Caki2 (cell line): ENCODE measurements at regions not wholly inside any gene's neighbourhood (a gene's known extent, or its start where the extent isn't known, plus 50 kb on each side); places are given as distances from the start of the nearest gene placed in this dataset.

Experiments
- DNase-seq: peaks from one replicate; pipeline ENCODE4 v3.0.0-alpha.2; 2015; ENCODE audit warnings: low read depth
- in situ Hi-C: cut with HindIII; loops from 2 replicates; pipeline ENCODE4 v1.10.0; 2016; ENCODE audit warnings: low sequenced_read_pairs, low pct_unique_long_range_greater_than_20kb, mixed read lengths

DNA sequence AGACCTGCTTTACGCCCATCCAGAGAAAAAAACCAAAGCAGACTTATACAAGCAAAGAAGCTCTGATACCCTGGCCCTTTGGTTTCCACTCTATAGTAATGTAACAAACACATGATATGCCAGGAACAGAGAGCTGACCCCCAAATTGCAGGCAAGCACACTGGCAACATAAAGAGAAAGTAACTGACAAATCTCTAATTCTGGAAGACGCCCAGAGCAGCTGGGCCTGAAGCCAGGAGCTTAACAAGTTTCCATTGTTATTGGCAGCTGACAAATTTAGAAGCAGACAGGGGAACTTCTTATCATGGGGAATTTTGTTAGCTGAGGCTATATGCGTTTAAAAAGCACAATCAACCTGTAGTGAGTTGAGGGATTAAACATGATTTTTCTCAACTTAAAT is 158.0 kb downstream of the DLEU7 start:
- DNase-seq = no peak
- in situ Hi-C loops = no loop called here

GRCh38 chr13:50685956-50686355 is 157.5 kb downstream of the DLEU7 start:
- in situ Hi-C loops = no loop called here
- DNase-seq = no peak

DNA sequence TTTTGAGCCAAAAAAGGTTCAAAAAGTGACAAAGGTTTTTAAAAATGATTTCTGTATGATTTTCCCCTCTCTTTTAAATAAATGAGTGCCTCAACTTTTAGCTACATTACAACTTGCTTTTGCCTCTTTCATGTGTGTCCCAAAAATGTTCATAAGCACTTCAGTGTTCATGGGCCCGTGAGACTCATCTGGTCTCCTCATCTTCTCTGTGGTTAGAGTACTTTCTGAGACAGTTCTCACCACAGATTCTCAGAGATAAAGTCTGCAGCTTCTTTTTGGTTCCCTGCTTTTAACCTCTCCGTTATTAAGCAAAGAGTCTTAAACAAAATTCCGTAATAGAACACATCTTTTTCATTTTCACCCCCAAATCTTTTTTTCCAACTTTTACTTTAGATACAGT is 156.9 kb downstream of the DLEU7 start:
- DNase-seq = no peak
- in situ Hi-C loops = no loop called here

DNA sequence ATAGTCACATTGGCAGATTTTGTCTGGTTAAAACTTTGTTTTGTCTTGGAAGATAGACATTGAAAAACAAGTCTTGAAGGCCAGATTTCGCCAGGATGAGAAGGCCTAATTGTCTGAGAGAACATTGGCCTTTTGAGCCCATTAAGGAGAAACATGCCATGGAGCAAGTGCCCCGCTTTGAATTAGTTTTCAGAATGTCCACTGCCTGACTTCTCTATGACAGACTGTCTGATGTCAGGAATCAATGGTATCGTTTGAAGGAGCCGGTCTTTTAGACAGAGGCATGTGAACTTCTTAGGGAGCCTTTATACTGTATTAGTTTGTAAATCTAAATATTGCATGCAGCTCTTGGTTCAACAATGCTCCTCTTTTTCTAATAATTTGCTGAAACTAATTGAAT is 155.9 kb downstream of the DLEU7 start:
- in situ Hi-C loops = no loop called here
- no peak for DNase-seq

- in situ Hi-C loops = no loop called here
- DNase-seq = no peak
Measured at GRCh38 chr13:50690006-50690405, 153.5 kb downstream of the DLEU7 start.

DNA sequence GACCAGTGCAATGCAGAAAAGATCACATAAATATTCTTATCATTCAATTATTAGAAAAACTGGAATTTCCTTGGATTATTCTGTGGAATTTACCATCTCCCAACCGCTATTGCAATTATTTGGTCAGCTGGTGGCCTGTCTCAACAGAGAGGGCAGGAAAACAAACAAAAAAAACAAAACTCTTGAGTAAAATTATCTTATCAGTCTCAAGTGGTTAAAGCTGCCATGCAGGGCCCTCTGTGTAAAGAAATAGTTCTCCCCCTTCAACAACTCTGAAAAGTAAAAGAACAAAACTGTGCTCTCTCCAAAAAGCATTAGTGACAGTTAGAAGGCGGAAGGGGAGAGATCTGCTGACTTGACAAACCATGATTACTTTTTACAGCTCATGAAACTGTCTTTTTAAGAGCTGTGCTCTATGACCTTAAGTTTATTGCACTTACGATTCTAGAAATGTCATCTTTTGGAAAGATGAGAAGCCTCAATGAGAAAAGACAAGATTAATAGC is 152.3 kb downstream of the DLEU7 start:
- in situ Hi-C loops = no loop called here
- DNase-seq = no peak

DNA sequence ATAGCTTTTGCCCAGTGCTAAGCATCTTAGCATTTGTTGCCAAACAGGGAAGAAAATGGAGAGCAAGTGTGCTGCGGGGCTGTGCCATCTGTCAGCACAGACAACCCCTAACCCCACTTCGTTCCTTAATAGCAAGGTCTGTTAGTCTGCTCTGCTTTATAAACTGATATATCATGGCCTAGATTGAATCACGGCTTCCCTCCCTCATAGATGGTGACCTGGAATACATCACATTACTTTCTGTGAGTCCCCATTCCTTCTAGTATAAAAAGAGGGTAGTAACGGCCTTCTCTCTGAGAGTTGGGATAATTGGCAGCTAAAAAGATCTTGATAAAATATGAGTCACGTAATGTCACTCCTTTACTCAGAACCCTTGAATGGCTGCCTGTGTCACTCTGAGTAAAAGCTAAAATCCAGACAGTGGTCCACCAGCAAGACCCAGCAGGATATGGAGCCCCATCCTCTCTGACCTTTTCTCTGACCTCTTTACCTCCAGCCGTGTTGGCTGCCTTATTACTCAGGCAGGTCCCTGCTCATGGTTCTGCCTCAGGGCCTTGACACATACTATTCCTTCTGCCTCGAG is 151.7 kb downstream of the DLEU7 start:
- in situ Hi-C loops = no loop called here
- no peak for DNase-seq

DNA sequence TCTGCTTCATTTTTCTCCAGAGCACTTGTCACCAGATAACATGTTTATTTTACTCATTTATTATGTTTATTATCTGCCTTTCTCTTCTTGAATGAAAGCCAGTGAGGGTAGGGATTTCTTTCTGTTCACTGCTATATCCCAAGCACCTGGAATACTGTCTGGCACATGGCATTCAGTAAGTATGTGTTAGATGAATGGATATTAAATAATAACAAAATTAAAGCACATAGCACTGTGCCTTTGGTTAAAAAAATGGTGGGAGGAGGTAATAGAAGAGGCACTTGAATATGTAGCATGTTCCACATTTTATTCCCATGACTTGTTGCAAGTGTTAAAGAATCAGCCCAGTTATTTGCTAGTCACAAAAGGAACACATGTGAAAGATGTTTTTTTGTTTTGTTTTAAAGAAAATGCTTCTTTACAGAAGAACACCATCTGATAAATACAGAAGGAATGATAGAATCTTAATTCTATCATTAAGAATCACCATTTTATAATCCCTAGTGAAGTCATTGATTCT is 151.0 kb downstream of the DLEU7 start:
- in situ Hi-C loops = no loop called here
- no peak for DNase-seq

DNA sequence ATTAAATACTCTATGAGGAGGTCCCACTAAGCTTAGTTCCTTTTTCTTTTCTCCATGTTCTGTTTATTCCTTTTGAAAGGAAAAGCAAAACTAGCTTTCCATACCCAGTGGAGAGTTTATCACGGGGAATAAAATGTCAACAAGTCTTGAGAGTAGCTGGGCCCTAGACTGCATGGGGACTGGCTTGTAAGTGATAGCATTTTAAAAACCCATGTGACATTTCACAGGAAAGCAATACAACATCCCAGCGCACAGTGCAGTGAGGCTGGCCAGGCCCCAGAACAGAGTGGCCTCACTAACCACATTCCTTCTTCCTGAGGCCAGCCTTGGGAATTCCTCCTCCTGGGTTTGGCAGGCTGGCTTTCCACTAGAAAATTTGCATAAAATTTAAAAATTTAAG is 149.8 kb downstream of the DLEU7 start:
- no peak for DNase-seq
- in situ Hi-C loops = no loop called here

GRCh38 chr13:50697746-50698539 is 145.5 kb downstream of the DLEU7 start:
- no peak for DNase-seq

DNA sequence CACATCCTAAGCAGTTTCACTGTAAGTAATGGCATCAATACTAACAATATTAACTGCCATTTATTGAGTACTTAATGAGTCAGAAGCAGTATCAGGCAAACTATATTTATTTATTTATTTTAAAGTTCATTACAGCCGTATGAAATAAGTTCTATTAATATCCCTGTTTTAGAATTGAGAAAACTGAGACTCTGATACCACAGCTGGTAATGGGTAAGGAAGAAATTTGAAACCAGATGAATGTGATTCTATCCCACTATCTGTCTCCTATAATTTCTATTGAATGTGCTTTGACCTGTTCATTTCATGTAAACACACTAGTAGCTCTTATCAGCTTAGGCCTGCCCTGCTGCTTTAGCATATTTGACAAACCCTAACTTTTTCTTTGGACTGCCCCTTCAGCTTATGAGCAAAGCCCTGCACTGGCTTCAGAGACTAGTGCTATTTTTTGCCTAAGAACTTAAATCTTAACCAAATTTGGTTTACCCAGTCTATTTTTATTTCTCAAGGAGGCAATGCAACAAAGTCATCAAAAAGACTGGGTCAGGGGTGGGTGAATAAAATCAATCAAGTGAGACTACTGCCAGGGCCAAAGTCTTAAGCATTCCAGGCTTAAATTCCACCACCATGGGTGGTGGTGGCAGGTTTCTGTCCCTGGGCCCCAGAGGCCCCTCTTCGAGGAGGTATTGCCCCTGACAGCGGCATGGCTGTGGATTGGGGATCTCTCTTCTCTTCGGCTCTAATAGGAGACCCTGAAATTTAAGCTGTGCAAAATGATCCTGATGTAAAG is 143.4 kb downstream of the DLEU7 start:
- in situ Hi-C loops = no loop called here
- DNase-seq = no peak

More at GRCh38 chr13:50697746-50698539, 145.5 kb downstream of the DLEU7 start:
- in situ Hi-C loops = no loop called here

DNA sequence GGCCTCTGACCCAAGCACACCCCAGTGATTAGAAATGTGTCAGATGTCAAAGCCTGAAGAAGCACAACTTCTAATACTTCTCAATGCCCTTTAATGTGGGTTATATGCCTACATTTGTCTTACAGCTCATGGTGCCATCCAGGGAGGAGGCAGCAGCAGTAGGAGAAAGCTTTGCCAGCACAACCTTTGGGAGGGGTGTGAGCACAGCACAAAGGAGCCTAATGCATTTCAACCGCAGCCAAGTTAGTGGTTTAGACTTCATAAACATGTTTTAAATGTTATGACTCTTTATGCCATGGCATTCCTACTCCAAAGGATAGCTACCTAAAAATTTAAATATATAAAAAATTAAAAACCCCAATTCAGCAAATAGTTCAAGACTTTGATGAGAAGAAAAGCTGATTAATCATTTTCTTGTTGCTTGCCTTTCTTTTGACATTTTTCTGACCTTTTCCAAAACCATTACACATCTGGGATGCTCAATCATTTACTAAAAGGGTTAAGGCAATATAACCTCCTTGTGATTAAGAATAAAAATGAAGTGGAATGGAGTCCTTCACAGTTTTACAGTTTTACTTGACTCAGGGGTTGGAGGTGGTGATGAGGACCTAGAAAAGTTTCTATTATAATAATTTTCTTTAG is 142.7 kb downstream of the DLEU7 start:
- no peak for DNase-seq
- in situ Hi-C loops = no loop called here

GRCh38 chr13:50701469-50701868 is 142.0 kb downstream of the DLEU7 start:
- DNase-seq = no peak
- in situ Hi-C loops = no loop called here

GRCh38 chr13:50706505-50706904 is 137.0 kb downstream of the DLEU7 start:
- DNase-seq = no peak
- in situ Hi-C loops = no loop called here

- in situ Hi-C loops = no loop called here
- no peak for DNase-seq
Measured at GRCh38 chr13:50707628-50708027, 135.9 kb downstream of the DLEU7 start.

DNA sequence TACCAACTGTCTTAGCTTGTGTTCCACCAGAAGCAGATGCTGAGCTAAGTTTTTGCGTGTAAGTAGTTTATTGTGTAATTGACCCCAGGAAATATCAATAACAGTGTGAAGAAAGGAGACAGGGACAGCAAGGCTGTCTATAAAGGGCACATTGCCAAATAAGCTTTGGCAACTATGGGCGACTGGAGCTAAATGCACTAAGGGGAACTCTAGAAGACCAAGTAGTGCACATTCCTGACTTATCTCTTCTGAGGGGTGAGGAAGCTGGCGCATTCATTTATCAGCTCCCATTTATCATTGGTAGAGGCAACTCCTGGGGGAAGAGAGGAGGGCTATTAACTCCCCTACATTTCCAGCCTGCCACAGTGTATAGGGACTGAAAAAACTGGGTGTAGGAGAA is 135.0 kb downstream of the DLEU7 start:
- DNase-seq = no peak
- in situ Hi-C loops = no loop called here

DNA sequence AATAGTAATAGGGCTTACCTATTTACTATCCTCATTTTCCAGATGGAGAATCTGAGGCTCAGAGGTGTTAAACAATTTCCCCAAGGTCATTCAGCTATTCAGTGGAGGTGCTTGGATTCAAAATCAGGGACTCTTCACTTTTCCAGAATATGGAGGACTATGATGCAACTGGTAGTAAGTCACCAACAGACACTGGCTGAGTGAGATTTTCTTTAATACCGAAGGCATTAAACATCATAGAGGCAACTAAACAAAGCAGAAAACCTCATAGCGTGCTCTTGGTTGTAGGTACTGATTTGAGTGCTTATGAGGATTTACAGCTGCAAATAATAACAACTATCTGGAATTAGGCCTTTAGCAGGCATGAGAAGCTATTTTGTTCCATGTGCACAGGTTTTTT is 134.4 kb downstream of the DLEU7 start:
- in situ Hi-C loops = no loop called here
- DNase-seq = no peak

- in situ Hi-C loops = no loop called here
- DNase-seq = no peak
Measured at GRCh38 chr13:50711131-50711815, 132.2 kb downstream of the DLEU7 start.
